ENCODE measurements at regions not wholly inside any gene's neighbourhood (a gene's known extent, or its start where the extent isn't known, plus 50 kb on each side); places are given as distances from the start of the nearest gene placed in this dataset.

DNA sequence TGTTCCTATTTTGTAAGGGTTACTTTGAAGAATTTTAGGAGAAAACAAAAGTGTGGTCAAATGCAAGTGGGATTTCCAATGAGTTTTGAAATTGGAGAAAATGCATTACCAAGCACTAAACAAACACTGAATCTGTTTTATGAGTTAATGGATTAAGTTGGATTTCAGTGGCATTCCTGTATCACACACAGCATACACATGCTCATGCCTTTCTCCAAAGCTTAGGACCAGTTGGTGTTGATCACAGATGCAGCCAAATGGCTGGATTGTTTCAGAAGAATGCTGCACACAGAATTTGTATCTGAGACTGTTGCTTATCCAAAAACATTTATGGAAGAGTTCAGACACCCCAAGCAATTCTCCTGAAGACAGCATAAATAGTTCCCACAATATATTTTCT, 611.1 kb downstream of the ACTL7B start:
- no peak overlapping the region for H3K4me3 ChIP-seq
- H3K4me1 ChIP-seq: no peaks in the 10 kb centered on the region
- no peaks in the 10 kb centered on the region for H3K27me3 ChIP-seq
- TF ChIP-seq, protein P1, sequence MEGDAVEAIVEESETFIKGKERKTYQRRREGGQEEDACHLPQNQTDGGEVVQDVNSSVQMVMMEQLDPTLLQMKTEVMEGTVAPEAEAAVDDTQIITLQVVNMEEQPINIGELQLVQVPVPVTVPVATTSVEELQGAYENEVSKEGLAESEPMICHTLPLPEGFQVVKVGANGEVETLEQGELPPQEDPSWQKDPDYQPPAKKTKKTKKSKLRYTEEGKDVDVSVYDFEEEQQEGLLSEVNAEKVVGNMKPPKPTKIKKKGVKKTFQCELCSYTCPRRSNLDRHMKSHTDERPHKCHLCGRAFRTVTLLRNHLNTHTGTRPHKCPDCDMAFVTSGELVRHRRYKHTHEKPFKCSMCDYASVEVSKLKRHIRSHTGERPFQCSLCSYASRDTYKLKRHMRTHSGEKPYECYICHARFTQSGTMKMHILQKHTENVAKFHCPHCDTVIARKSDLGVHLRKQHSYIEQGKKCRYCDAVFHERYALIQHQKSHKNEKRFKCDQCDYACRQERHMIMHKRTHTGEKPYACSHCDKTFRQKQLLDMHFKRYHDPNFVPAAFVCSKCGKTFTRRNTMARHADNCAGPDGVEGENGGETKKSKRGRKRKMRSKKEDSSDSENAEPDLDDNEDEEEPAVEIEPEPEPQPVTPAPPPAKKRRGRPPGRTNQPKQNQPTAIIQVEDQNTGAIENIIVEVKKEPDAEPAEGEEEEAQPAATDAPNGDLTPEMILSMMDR (IDR thresholded peaks at IDR 0.05): no peak
- no peak for DNase-seq (ENCODE audit: low spot score)
- no peaks in the 10 kb centered on the region for H3K36me3 ChIP-seq
- H3K9me3 ChIP-seq: no peaks in the 10 kb centered on the region
- no peak overlapping the region for H3K27ac ChIP-seq

DNA sequence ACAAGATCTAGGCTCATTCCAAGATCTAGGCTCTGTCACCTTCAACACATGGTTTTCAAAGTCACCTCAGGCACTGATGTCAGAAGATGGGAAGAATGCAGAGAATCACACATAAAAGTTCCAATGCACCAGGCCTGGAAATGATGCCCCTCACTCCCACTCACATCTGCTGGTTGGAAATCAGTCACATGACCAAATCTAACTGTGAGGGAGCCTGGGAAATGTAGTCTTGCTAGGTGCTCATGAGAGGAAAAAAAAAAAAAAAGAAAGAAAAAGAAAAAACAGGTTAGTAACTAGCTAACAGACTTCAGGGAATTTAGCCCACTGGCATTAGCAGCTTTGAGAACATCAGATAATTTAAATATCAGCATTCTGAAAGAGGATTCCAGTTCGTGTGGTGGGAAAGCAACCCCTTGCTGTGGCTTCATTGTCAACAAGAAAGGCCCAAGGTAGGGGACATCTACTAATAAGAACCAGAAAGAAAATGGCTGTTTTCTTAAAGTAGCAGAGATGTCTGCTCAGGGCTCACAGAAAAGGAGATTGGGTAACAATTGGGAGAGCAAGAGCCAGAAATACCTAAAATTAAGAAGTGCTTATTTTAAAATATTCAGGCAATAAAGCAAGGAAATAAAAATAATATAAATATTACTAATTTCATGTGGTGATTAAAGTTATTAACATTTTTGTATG, 614.3 kb downstream of the ACTL7B start:
- TF ChIP-seq, protein P1 (IDR thresholded peaks at IDR 0.05): no peak
- no peak for DNase-seq (ENCODE audit: low spot score)
- Histone ChIP-seq H3K4me1 (no peaks in the 10 kb centered on the region), H3K9me3 (no peaks in the 10 kb centered on the region), H3K36me3 (no peaks in the 10 kb centered on the region), H3K27me3 (no peaks in the 10 kb centered on the region), H3K27ac (no peak overlapping the region), H3K4me3 (no peak overlapping the region)

DNA sequence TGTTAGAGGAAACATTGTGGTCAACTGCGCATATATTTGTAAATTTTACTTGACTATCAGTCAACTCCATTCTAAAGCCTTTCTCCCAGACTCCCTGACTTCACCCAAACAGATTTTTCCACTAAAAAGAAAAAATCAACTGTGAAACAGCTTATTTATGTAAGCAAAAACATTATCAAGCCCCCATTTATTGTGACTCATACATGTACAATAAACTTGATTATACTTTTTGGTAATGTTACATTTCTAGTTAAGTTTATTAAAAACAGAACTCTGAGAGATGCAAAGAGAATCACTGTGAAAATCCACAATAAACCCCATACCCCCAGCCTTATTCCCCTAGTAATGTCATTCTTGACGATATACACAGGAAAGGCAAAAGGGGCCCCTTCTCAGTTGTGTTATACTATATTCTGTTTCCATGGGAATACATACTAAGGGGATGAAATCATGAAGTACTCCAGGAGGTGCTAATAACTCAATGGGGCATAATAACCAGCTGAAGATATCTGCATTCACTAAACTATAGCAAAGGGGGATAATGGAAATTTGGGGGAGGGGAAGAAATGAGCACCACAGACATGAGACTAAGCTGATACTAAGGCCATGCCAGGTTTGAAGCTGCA, 616.0 kb downstream of the ACTL7B start:
- Histone ChIP-seq H3K4me3 (no peak overlapping the region), H3K9me3 (no peaks in the 10 kb centered on the region), H3K27me3 (no peaks in the 10 kb centered on the region), H3K27ac (no peak overlapping the region), H3K36me3 (no peaks in the 10 kb centered on the region), H3K4me1 (no peaks in the 10 kb centered on the region)
- TF ChIP-seq, protein P1 (IDR thresholded peaks at IDR 0.05): no peak
- DNase-seq (ENCODE audit: low spot score): no peak

DNA sequence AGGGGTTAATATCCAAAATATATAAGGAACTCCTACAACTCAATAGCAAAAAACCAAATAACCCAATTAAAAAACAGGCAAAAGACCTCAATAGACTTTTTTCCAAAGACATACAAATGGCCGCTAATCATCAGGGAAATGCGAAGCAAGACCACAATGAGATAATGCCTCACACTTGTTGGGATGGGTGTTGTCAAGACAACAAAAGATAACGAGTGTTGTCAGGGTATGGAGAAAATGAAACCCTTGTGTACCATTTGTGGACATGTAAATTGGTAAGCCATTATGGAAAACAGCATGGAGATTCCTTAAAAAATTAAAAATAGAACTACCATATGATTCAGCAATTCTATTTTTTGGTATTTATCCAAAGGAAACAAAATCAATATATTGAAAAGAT, 620.2 kb downstream of the ACTL7B start:
- no peaks in the 10 kb centered on the region for H3K36me3 ChIP-seq
- H3K9me3 ChIP-seq: no peaks in the 10 kb centered on the region
- TF ChIP-seq, protein P1 (IDR thresholded peaks at IDR 0.05): no peak
- H3K4me3 ChIP-seq: no peak overlapping the region
- no peak overlapping the region for H3K27ac ChIP-seq
- no peak for DNase-seq (ENCODE audit: low spot score)
- H3K27me3 ChIP-seq: no peaks in the 10 kb centered on the region
- no peaks in the 10 kb centered on the region for H3K4me1 ChIP-seq

DNA sequence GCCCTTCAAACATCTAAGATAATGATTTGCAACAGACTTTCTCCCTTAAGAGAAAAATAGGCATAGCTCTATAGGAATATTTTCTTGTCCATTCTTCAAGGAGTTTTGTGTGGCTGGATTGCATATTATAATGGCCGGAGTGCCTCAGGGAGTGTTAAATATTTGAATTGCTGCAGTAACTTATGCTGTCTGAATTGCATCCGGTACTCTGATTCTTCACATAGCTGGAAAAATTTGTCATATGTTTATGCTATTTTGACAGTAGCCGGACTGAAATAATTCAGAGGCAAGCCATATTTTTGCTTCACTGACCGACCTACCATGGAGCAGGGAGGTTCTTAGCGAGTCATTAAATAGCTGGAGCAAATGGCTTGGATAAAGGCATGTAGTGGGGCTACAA, 621.0 kb downstream of the ACTL7B start:
- TF ChIP-seq, protein P1 (IDR thresholded peaks at IDR 0.05): no peak

More for the DNA sequence above, 621.0 kb downstream of the ACTL7B start:
- Histone ChIP-seq H3K9me3 (peaks cover 0 to 2% of the 10 kb centered on the region in 2 donors), H3K36me3 (no peaks in the 10 kb centered on the region), H3K27me3 (no peaks in the 10 kb centered on the region), H3K4me1 (no peaks in the 10 kb centered on the region), H3K27ac (no peak overlapping the region), H3K4me3 (no peak overlapping the region)
- DNase-seq (ENCODE audit: low spot score): no peak
